ENCODE measurements at regions not wholly inside any gene's neighbourhood (a gene's known extent, or its start where the extent isn't known, plus 50 kb on each side); places are given as distances from the start of the nearest gene placed in this dataset.

DNA sequence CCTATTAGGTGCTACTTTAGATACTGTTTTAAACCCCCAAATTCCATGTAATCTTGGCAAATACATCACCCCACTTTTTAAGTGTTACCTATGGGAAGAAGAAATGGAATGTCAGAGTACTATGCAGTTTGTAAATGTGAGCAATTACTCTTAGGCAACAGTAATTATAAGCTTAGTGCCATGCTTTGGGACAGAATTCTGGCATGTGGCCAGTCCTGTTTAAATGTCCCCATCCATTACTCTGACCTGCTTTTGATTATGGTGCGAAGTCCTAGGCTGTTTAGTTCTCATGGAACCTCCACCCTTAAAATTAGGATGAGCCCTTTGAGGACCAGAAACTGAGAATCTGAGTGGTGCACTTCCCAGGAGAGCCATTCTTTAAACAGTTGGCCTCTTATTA lies 321.4 kb upstream of the RGS6 start:
- H2BK5ac ChIP-seq (ENCODE audit: low read depth, low read length, poor library complexity, severe bottlenecking), result no peak overlapping the region
- H2BK120ac ChIP-seq (ENCODE audit: low read depth, low read length), result no peak overlapping the region
- POLR2A ChIA-PET (ENCODE audit: unreplicated experiment), result no interaction called here
- no peaks in the 10 kb centered on the region for H3K9me3 ChIP-seq (ENCODE audit: control insufficient read depth, insufficient read depth, low read length)
- peaks cover 35 to 48% of the 10 kb centered on the region in 2 experiments for H3K79me1 ChIP-seq (ENCODE audit: low read depth in 1 of 2, low read length in 2 of 2)
- H3K14ac ChIP-seq (replicated peaks; ENCODE audit: low read depth, low read length), result no peak overlapping the region
- H2AFZ ChIP-seq (replicated peaks; ENCODE audit: low read length, poor library complexity), result no peak overlapping the region
- no peaks in the 10 kb centered on the region for H3K36me3 ChIP-seq (ENCODE audit: control insufficient read depth, insufficient read depth, low read length)
- H4K5ac ChIP-seq (ENCODE audit: low read depth, low read length), result no peak overlapping the region
- no peak overlapping the region for H3K23ac ChIP-seq (ENCODE audit: low read depth, low read length)
- H2AK9ac ChIP-seq (replicated peaks; ENCODE audit: low read depth, low read length, poor library complexity), result no peak overlapping the region
- H2BK15ac ChIP-seq (ENCODE audit: low read depth, low read length), result no peak overlapping the region
- ATAC-seq (ENCODE audit: low read depth), result no peak
- no peak overlapping the region for H3K4ac ChIP-seq (ENCODE audit: low read depth, low read length)
- no peaks in the 10 kb centered on the region for H3K27me3 ChIP-seq (ENCODE audit: control insufficient read depth, insufficient read depth, low read length)
- no peak for TF ChIP-seq RFX5 (IDR thresholded peaks at IDR 0.05; ENCODE audit: low read depth, low read length)
- no peak for TF ChIP-seq SMC3 (IDR thresholded peaks at IDR 0.05; ENCODE audit: low read depth, low read length)
- TF ChIP-seq RCOR1 (IDR thresholded peaks at IDR 0.05; ENCODE audit: insufficient replicate concordance, low read length), result no peak
- TF ChIP-seq, protein P1, sequence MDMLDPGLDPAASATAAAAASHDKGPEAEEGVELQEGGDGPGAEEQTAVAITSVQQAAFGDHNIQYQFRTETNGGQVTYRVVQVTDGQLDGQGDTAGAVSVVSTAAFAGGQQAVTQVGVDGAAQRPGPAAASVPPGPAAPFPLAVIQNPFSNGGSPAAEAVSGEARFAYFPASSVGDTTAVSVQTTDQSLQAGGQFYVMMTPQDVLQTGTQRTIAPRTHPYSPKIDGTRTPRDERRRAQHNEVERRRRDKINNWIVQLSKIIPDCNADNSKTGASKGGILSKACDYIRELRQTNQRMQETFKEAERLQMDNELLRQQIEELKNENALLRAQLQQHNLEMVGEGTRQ (IDR thresholded peaks at IDR 0.05; ENCODE audit: low read depth, low read length), result no peak
- TF ChIP-seq POLR2A (IDR thresholded peaks at IDR 0.05; ENCODE audit: low read depth, low read length), result no peak
- TF ChIP-seq MAZ (IDR thresholded peaks at IDR 0.05; ENCODE audit: borderline replicate concordance, low read depth, low read length), result no peak
- no peak for TF ChIP-seq RAD21 (IDR thresholded peaks at IDR 0.05; ENCODE audit: low read length)
- TF ChIP-seq NFE2L2 (IDR thresholded peaks at IDR 0.05; ENCODE audit: low read depth, low read length), result no peak
- TF ChIP-seq CEBPB (IDR thresholded peaks at IDR 0.05; ENCODE audit: low read depth, low read length), result no peak
- TF ChIP-seq, protein P2, sequence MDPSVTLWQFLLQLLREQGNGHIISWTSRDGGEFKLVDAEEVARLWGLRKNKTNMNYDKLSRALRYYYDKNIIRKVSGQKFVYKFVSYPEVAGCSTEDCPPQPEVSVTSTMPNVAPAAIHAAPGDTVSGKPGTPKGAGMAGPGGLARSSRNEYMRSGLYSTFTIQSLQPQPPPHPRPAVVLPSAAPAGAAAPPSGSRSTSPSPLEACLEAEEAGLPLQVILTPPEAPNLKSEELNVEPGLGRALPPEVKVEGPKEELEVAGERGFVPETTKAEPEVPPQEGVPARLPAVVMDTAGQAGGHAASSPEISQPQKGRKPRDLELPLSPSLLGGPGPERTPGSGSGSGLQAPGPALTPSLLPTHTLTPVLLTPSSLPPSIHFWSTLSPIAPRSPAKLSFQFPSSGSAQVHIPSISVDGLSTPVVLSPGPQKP (IDR thresholded peaks at IDR 0.05; ENCODE audit: borderline replicate concordance, low read depth, low read length), result no peak
- TF ChIP-seq MXI1 (IDR thresholded peaks at IDR 0.05; ENCODE audit: borderline replicate concordance, low read depth, low read length), result no peak
- TF ChIP-seq FOS (IDR thresholded peaks at IDR 0.05; ENCODE audit: low read depth, low read length), result no peak
- no peak for TF ChIP-seq BHLHE40 (IDR thresholded peaks at IDR 0.05; ENCODE audit: low read depth, low read length)
- no peak for TF ChIP-seq MAFK (IDR thresholded peaks at IDR 0.05; ENCODE audit: low read depth, low read length)
- TF ChIP-seq CHD1 (IDR thresholded peaks at IDR 0.05; ENCODE audit: low read depth, low read length), result no peak
- TF ChIP-seq, protein P3, sequence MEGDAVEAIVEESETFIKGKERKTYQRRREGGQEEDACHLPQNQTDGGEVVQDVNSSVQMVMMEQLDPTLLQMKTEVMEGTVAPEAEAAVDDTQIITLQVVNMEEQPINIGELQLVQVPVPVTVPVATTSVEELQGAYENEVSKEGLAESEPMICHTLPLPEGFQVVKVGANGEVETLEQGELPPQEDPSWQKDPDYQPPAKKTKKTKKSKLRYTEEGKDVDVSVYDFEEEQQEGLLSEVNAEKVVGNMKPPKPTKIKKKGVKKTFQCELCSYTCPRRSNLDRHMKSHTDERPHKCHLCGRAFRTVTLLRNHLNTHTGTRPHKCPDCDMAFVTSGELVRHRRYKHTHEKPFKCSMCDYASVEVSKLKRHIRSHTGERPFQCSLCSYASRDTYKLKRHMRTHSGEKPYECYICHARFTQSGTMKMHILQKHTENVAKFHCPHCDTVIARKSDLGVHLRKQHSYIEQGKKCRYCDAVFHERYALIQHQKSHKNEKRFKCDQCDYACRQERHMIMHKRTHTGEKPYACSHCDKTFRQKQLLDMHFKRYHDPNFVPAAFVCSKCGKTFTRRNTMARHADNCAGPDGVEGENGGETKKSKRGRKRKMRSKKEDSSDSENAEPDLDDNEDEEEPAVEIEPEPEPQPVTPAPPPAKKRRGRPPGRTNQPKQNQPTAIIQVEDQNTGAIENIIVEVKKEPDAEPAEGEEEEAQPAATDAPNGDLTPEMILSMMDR (conservative IDR thresholded peaks at IDR 0.05; ENCODE audit: low read depth, low read length), result no peak
- H3K4me3 ChIP-seq (ENCODE audit: insufficient read depth, low read depth, low read length), result no peak overlapping the region
- H2BK20ac ChIP-seq (ENCODE audit: low read depth, low read length), result no peak overlapping the region
- H4K20me1 ChIP-seq (ENCODE audit: insufficient read depth, low read length), result peaks cover under 1% of the 10 kb centered on the region; the same call in 1 of the 2 replicates
- no peak overlapping the region for H2AK5ac ChIP-seq (ENCODE audit: low read depth, low read length)
- H4K91ac ChIP-seq (ENCODE audit: insufficient read depth, low read depth, low read length), result no peak overlapping the region
- H4K8ac ChIP-seq (ENCODE audit: low read depth in 2 of 2, low read length in 2 of 2), result no peak overlapping the region
- H3K9ac ChIP-seq (ENCODE audit: low read depth, low read length), result no peak overlapping the region
- in situ Hi-C loops (cut with MboI; ENCODE audit: low sequenced_read_pairs) (no loop called here), intact Hi-C loops (cut with micrococcal nuclease) (no loop called here), dilution Hi-C loops (cut with HindIII; ENCODE audit: low sequenced_read_pairs, unreplicated experiment) (no loop called here)
- H3K4me2 ChIP-seq (ENCODE audit: low read depth, low read length), result no peak overlapping the region
- no TSS peak for BruUV-seq (replicated peaks)
- DNase-seq, result no peak
- H3K27ac ChIP-seq (ENCODE audit: insufficient read depth, low read length), result no peak overlapping the region
- H3K56ac ChIP-seq (ENCODE audit: extremely low read depth, insufficient read depth, low read length), result no peak overlapping the region
- H3K4me1 ChIP-seq (ENCODE audit: control insufficient read depth, insufficient read depth, low read length), result no peaks in the 10 kb centered on the region
- CTCF ChIA-PET, result no interaction called here
- H3K9me1 ChIP-seq (ENCODE audit: insufficient read depth, low read length), result 0 out of 2 replicates have a peak, but pooled peaks cover under 1% of the 10 kb centered on the region
- no CpG with 5 or more reads among the region's 1 CpG for WGBS, 2 experiments (ENCODE audit: extremely low coverage in 2 of 2, insufficient read length in 1 of 2)
- no peak overlapping the region for H3K18ac ChIP-seq (ENCODE audit: low read depth, low read length)
